SJSA1 (cell line): ENCODE measurements at regions not wholly inside any gene's neighbourhood (a gene's known extent, or its start where the extent isn't known, plus 50 kb on each side); places are given as distances from the start of the nearest gene placed in this dataset.

ENCODE experiments used
- DNase-seq, 2 experiments: peaks; one replicate each; pipeline ENCODE4 v3.0.0-alpha.2; 2015 to 2020; ENCODE audit warnings: low spot score in 2 of 2, low read depth in 1 of 2
- H3K27ac ChIP-seq: fragments of 250-450 bp; sonication (Bioruptor Pico); 2 replicates; pipeline ENCODE4 v1.5.1; 2020; ENCODE audit warnings: mild to moderate bottlenecking, moderate library complexity
- H3K27me3 ChIP-seq: fragments of 250-450 bp; sonication (Bioruptor Pico); replicated peaks from 2 replicates; pipeline ENCODE4 v1.5.1; 2020; ENCODE audit warnings: mild to moderate bottlenecking, moderate library complexity
- H3K36me3 ChIP-seq: fragments of 250-450 bp; sonication (Bioruptor Pico); 2 replicates; pipeline ENCODE4 v1.5.1; 2020; ENCODE audit warnings: mild to moderate bottlenecking
- H3K4me1 ChIP-seq: fragments of 250-450 bp; sonication (Bioruptor Pico); replicated peaks from 2 replicates; pipeline ENCODE4 v1.6.1; 2021; ENCODE audit warnings: mild to moderate bottlenecking
- H3K4me3 ChIP-seq: fragments of 250-450 bp; sonication (Bioruptor Pico); 2 replicates; pipeline ENCODE4 v1.5.1; 2020; ENCODE audit warnings: mild to moderate bottlenecking
- H3K9me3 ChIP-seq: fragments of 250-450 bp; sonication (Bioruptor Pico); replicated peaks from 2 replicates; pipeline ENCODE4 v1.5.1; 2020; ENCODE audit warnings: mild to moderate bottlenecking

DNA sequence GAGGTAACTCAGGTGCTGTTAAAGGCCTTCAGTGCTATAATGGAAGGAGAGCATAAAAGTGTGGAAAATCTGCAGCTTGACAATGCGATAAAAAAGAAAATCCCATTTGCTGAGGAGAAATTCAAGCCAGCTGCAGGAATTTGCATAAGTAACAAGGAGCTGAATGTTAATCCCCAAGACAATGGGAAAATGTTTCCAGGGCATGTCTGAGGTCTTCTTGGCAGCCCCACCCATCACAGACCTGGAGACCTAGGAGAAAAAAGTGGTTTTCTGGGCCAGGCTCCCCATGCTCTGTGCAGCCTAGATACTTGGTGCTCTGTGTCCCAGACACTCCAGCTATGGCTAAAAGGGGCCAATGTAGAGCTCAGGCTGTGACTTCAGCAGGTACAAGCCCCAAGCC, 1159.6 kb downstream of the CDH18 start:
- no peaks in the 10 kb centered on the region for H3K36me3 ChIP-seq
- no peaks in the 10 kb centered on the region for H3K9me3 ChIP-seq
- no peak overlapping the region for H3K27ac ChIP-seq
- H3K27me3 ChIP-seq: no peaks in the 10 kb centered on the region
- no peak overlapping the region for H3K4me3 ChIP-seq
- DNase-seq: no peak
- no peaks in the 10 kb centered on the region for H3K4me1 ChIP-seq

DNA sequence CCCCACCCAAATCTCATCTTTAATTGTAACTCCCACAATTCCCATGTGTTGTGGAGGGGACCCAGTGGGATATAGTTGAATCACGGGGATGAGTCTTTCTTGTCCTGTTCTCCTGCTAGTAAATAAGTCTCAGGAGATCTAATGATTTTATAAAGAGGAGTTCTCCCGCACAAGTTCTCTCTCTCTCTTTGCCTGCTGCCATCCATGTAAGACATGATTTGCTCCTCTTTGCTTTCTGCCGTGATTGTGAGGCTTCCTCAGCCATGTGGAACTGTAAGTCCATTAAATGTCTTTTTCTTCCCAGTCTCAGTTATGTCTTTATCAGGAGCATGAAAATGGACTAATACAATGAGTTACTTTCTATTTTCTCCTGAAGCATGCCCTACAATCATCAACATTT, 1158.5 kb downstream of the CDH18 start:
- DNase-seq: no peak
- Histone ChIP-seq H3K36me3 (no peaks in the 10 kb centered on the region), H3K4me3 (no peak overlapping the region), H3K27ac (no peak overlapping the region), H3K4me1 (no peaks in the 10 kb centered on the region), H3K9me3 (no peaks in the 10 kb centered on the region), H3K27me3 (no peaks in the 10 kb centered on the region)

DNA sequence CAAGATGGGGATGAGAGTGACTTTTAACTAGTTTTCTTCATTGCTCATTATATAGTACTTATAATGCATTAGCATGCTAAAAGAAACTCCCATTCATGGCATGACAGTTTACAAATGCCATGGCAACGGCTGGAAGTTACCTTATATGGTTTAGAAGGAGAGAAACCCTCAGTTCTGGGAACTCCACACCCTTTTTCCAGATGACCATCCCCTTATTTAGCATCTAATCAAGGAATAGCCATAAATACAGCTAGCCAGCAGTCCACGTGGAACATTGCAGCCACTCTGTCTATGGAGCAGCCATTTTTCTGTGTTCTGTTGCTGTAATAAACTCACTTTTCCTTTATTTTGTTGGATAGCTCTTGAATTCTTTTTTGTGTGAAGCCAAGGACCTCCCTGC, 1137.8 kb downstream of the CDH18 start:
- H3K27me3 ChIP-seq: no peaks in the 10 kb centered on the region
- H3K9me3 ChIP-seq: no peaks in the 10 kb centered on the region; the same call in 1 of the 2 replicates
- no peaks in the 10 kb centered on the region for H3K36me3 ChIP-seq
- H3K4me1 ChIP-seq: no peaks in the 10 kb centered on the region
- no peak overlapping the region for H3K4me3 ChIP-seq
- H3K27ac ChIP-seq: no peak overlapping the region
- no peak for DNase-seq

DNA sequence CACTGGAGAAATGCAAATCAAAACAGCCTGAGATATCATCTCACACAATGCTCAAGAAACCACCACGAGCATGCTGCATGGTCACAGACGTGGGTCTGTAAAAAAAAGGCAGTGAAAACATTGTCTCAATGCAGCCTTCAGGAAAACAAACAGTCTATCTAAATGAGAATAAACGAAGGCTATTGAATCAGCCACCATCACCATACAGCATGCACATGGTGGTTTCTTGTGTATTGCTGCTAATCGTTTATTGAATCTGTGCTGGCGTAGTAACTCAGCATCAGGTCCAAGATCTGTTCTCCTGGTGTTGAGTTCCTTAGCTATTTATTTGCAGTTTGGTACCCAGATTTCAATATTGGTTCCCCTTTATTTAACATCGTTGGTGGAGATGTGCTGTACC, 1115.0 kb downstream of the CDH18 start:
- no peak for DNase-seq
- Histone ChIP-seq H3K27me3 (no peaks in the 10 kb centered on the region), H3K4me1 (no peaks in the 10 kb centered on the region), H3K4me3 (no peak overlapping the region), H3K36me3 (no peaks in the 10 kb centered on the region), H3K27ac (no peak overlapping the region), H3K9me3 (no peaks in the 10 kb centered on the region; the same call in 1 of the 2 replicates)

DNA sequence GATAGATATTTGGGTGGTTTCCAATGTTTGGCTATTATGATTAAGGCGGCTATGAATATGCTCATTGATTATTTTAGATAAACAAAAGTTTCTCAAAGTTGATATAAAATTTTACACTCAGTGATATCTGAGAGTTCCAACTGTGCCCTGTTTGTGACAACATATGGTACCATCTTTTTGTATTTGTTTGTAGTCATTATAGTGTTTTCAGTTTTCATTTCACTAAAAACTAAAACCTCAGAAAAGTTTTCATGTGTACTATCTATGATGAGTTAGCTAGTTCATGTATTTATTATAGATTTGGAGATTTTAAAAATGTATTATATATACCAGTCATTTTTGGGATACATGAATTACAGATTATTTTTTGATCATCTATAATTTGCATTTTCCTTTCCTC, 1111.4 kb downstream of the CDH18 start:
- Histone ChIP-seq H3K4me1 (no peaks in the 10 kb centered on the region), H3K27me3 (no peaks in the 10 kb centered on the region), H3K36me3 (no peaks in the 10 kb centered on the region), H3K27ac (no peak overlapping the region), H3K9me3 (no peaks in the 10 kb centered on the region; the same call in 1 of the 2 replicates), H3K4me3 (no peak overlapping the region)
- DNase-seq: no peak

DNA sequence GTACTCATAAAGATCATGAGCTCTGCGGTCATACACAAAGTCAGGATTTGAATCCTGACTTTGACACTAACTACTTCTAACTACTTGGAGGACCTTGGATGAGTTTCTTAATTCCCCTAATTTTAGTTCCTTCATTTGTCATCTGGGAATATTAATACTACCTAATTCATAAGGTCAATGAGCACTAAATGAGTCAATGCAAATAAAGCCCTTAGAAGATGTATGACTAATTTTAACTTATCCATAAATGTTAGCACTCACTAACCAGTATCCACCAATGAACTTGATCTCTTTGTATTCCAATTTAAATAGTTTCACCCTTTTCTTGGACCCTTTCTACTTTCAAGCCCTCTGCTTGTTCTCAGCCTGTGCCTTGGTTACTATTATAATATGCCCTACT, 1106.4 kb downstream of the CDH18 start:
- no peaks in the 10 kb centered on the region for H3K27me3 ChIP-seq
- H3K4me3 ChIP-seq: no peak overlapping the region
- no peak for DNase-seq
- no peak overlapping the region for H3K27ac ChIP-seq
- H3K9me3 ChIP-seq: peaks cover 3% of the 10 kb centered on the region; the same call in 1 of the 2 replicates
- H3K4me1 ChIP-seq: no peaks in the 10 kb centered on the region
- H3K36me3 ChIP-seq: no peaks in the 10 kb centered on the region

DNA sequence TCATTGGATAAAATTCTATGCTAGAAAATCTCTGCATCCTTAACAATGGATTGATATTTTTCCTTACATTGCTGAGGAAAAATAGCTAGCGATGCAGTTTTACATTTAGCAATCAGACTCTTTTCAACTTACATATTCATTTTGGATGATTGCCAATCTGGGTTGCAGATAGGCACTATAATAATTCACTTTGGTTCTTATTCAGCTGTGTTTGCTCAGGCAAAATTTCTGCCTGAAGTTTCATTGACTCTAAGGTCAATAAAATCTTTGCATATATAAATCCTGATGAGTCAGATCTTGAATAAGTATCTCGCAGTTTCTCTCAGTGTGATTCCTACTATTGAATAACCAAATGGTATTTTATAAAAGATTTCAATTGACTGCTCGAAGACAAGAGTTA, 1105.8 kb downstream of the CDH18 start:
- H3K36me3 ChIP-seq: no peaks in the 10 kb centered on the region
- no peak for DNase-seq

DNA sequence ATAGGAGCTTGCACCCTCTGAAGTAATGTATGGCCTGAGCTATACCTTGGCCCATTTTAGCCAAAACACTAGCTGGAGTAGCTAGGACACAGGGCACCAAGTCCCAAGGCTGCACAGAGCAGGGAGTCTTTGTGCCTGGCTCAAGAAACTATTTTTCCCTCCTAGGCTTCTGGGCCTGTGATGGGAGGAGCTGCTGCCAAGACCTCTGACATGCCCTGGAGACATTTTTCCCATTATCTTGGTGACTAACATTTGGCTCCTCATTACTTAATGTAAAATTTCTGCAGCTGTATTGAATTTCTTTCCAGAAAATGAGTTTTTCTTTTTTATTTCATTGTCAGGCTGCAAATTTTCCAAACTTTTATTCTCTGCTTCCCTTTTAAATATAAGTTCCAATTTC, 1099.2 kb downstream of the CDH18 start:
- no peak overlapping the region for H3K4me3 ChIP-seq
- no peaks in the 10 kb centered on the region for H3K27me3 ChIP-seq
- no peak for DNase-seq
- no peaks in the 10 kb centered on the region for H3K4me1 ChIP-seq
- H3K36me3 ChIP-seq: no peaks in the 10 kb centered on the region
- H3K27ac ChIP-seq: no peak overlapping the region
- peaks cover 9% of the 10 kb centered on the region; the same call in 1 of the 2 replicates for H3K9me3 ChIP-seq

More for the DNA sequence above, 1105.8 kb downstream of the CDH18 start:
- no peaks in the 10 kb centered on the region for H3K27me3 ChIP-seq
- H3K9me3 ChIP-seq: peaks cover 3% of the 10 kb centered on the region; the same call in 1 of the 2 replicates
- H3K27ac ChIP-seq: no peak overlapping the region
- no peak overlapping the region for H3K4me3 ChIP-seq
- no peaks in the 10 kb centered on the region for H3K4me1 ChIP-seq

DNA sequence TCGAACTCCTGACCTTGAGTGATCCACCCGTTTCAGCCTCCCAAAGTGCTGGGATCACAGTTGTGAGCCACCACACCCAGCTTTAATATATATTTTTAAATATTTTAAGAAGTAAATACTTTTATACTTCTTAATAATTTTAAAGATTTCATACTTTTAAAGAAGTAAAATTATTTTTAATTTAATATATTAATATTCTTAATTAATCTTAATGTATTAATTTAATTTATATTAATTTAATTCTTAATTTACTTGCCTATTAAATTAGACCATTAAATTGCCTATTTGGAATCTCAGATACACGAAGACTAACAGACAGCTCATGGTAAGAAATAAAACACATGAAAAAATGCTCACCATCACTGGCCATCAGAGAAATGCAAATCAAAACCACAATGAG, 1087.4 kb downstream of the CDH18 start:
- no peak overlapping the region for H3K27ac ChIP-seq
- H3K4me1 ChIP-seq: no peaks in the 10 kb centered on the region
- no peak overlapping the region for H3K4me3 ChIP-seq
- H3K27me3 ChIP-seq: no peaks in the 10 kb centered on the region
- no peaks in the 10 kb centered on the region for H3K9me3 ChIP-seq
- no peak for DNase-seq
- H3K36me3 ChIP-seq: no peaks in the 10 kb centered on the region

DNA sequence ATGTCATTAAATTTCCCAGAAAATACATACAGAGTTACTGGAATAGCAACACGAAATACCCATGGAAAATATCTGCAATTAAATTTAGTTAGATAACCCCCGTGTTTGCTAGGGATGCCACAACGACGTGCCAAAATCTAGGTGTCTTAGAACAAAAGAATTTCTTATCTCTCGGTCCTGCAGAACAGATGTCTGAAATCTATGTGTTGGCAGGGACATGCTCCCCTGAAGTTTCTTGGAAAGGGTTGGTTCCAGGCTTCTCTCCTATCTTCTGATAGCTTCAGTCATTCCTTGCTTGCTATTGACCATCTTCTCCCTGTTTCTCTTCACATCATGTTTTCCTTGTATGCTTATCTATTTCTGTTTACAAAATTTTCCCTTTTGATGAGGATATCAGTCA, 1067.0 kb downstream of the CDH18 start:
- Histone ChIP-seq H3K4me3 (no peak overlapping the region), H3K4me1 (no peaks in the 10 kb centered on the region), H3K27me3 (no peaks in the 10 kb centered on the region), H3K9me3 (no peaks in the 10 kb centered on the region), H3K27ac (no peak overlapping the region), H3K36me3 (no peaks in the 10 kb centered on the region)
- no peak for DNase-seq

DNA sequence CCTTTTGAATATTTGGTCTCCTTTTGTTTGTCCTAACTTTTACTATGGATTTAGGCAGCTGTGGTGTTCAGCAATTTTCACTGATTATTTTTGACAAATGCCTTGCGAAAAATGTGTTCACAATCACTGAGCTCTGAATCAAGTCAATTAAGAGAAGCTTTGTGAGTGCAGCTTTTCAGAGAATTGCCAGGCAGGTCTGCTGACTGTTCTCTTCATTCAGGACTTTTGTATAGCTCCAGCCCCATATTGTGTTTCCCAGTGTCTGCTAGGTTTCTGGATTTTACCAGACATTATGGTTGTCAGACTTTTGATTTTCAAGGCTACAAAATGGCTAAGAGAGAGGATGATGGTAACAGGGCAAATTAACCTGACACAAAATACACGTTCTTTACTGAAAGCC, 1055.9 kb downstream of the CDH18 start:
- H3K4me1 ChIP-seq: no peaks in the 10 kb centered on the region
- H3K27me3 ChIP-seq: no peaks in the 10 kb centered on the region
- no peak for DNase-seq
- H3K9me3 ChIP-seq: no peaks in the 10 kb centered on the region
- no peak overlapping the region for H3K4me3 ChIP-seq
- no peak overlapping the region for H3K27ac ChIP-seq
- no peaks in the 10 kb centered on the region for H3K36me3 ChIP-seq

DNA sequence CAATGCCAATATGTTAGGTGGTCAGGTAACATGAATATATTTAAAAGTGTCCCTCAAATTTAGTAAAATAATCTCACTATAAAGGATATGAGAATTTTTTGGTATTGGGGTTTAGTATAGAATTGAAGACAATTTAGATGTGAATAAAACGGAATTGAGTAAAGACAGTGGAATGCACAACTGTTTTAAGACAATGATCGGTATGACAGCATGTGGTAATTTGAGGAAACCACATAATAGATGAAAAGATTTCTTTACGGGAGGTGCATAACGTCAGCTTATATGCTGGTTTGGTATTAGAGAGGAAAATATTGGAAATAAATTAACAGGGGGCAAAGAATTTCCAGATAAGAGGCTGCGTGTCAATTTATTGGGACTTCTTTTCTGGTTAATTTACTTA, 1043.2 kb downstream of the CDH18 start:
- DNase-seq: no peak
- Histone ChIP-seq H3K9me3 (no peaks in the 10 kb centered on the region; the same call in 1 of the 2 replicates), H3K4me1 (no peaks in the 10 kb centered on the region), H3K4me3 (no peak overlapping the region), H3K27me3 (no peaks in the 10 kb centered on the region), H3K27ac (no peak overlapping the region), H3K36me3 (no peaks in the 10 kb centered on the region)

DNA sequence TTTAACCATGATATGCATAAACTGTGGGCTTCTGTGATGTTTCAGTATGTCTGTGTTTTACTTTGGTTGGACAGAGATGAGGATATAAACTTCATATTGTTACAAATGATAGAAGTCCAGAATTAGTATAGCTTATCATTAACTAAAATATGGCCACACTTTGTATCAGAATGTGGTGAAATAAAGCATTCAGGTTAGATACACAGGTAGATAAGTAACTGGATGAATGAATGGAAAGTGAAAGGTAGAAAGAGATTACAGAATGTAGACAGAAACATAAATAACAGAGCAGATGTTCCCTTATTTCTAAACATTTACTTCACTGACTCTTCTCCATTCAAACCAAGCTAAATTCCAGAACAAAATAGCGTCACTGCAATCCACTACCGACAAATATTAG, 1033.8 kb downstream of the CDH18 start:
- no peaks in the 10 kb centered on the region; the same call in 1 of the 2 replicates for H3K9me3 ChIP-seq
- H3K4me3 ChIP-seq: no peak overlapping the region
- H3K27ac ChIP-seq: no peak overlapping the region
- H3K4me1 ChIP-seq: no peaks in the 10 kb centered on the region
- no peaks in the 10 kb centered on the region for H3K27me3 ChIP-seq
- H3K36me3 ChIP-seq: no peaks in the 10 kb centered on the region
- no peak for DNase-seq

DNA sequence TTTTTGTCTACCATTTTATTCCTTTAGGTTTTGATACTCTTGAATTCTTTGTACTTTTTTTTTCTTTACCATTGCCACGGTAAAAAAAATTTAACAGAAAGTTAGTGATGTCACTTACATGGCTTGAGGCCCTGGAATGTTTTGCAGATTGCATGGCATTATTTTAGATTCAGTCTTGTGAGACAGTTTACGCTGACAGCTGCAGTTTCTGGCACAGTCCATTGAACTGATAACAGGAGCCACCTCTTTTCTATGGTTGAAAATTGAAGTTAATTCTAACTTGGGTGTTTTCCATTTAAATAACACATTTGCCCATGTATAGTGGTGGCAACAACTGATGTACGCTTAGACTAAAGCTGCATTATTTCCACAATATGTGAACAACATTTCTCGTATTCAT, 1028.5 kb downstream of the CDH18 start:
- Histone ChIP-seq H3K36me3 (no peaks in the 10 kb centered on the region), H3K27me3 (no peaks in the 10 kb centered on the region), H3K27ac (no peak overlapping the region), H3K4me3 (no peak overlapping the region), H3K9me3 (no peaks in the 10 kb centered on the region; the same call in 1 of the 2 replicates), H3K4me1 (no peaks in the 10 kb centered on the region)
- no peak for DNase-seq

DNA sequence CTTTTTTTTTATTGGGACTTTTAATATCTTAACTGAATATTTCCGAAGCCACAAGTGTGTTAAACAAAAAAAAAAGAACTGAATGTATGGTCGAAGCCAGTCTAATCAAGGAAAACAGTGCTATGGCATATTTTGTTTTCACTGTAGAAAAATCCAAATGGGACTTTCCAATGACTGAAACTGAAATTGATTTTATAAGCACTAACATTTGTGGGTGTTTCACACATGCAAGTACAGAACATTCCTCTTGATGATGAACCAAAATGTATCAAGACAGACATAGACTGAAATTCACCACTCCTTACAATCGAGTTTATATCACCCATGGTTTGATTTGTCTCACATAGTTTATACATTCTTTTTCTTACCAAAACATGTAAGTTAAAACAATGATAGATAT, 1026.8 kb downstream of the CDH18 start:
- no peak overlapping the region for H3K27ac ChIP-seq
- H3K36me3 ChIP-seq: no peaks in the 10 kb centered on the region
- H3K4me1 ChIP-seq: no peaks in the 10 kb centered on the region
- no peaks in the 10 kb centered on the region for H3K27me3 ChIP-seq
- DNase-seq: no peak
- H3K4me3 ChIP-seq: no peak overlapping the region
- no peaks in the 10 kb centered on the region; the same call in 1 of the 2 replicates for H3K9me3 ChIP-seq
